ENCODE measurements at regions not wholly inside any gene's neighbourhood (a gene's known extent, or its start where the extent isn't known, plus 50 kb on each side); places are given as distances from the start of the nearest gene placed in this dataset.

DNA sequence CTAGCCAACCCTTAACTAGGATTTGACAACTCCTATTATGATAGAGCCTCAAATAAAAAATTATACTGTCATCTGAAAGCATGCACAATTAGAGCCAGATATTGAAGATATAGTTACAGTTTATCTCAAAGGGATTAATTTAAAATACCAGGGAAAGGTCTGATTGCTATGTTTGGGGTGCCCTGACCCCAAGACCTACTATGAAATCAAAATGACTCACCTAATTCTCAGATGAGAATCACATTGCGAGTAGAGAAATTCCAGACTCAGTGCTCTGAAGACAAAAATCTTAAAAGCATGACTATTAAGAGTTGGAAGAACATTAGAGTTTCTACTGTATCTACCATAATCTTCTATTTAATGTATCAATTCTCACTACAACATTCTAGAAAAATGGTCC lies 297.1 kb downstream of the AHR start:
- TF ChIP-seq, protein P1, sequence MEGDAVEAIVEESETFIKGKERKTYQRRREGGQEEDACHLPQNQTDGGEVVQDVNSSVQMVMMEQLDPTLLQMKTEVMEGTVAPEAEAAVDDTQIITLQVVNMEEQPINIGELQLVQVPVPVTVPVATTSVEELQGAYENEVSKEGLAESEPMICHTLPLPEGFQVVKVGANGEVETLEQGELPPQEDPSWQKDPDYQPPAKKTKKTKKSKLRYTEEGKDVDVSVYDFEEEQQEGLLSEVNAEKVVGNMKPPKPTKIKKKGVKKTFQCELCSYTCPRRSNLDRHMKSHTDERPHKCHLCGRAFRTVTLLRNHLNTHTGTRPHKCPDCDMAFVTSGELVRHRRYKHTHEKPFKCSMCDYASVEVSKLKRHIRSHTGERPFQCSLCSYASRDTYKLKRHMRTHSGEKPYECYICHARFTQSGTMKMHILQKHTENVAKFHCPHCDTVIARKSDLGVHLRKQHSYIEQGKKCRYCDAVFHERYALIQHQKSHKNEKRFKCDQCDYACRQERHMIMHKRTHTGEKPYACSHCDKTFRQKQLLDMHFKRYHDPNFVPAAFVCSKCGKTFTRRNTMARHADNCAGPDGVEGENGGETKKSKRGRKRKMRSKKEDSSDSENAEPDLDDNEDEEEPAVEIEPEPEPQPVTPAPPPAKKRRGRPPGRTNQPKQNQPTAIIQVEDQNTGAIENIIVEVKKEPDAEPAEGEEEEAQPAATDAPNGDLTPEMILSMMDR (IDR thresholded peaks at IDR 0.05): no peak
- TF ChIP-seq SIN3A (IDR thresholded peaks at IDR 0.05; ENCODE audit: borderline replicate concordance, insufficient read depth, low read depth, low read length) (no peak), POLR2AphosphoS5 (IDR thresholded peaks at IDR 0.05; ENCODE audit: low read depth, low read length) (no peak)
- TF ChIP-seq, protein P2, sequence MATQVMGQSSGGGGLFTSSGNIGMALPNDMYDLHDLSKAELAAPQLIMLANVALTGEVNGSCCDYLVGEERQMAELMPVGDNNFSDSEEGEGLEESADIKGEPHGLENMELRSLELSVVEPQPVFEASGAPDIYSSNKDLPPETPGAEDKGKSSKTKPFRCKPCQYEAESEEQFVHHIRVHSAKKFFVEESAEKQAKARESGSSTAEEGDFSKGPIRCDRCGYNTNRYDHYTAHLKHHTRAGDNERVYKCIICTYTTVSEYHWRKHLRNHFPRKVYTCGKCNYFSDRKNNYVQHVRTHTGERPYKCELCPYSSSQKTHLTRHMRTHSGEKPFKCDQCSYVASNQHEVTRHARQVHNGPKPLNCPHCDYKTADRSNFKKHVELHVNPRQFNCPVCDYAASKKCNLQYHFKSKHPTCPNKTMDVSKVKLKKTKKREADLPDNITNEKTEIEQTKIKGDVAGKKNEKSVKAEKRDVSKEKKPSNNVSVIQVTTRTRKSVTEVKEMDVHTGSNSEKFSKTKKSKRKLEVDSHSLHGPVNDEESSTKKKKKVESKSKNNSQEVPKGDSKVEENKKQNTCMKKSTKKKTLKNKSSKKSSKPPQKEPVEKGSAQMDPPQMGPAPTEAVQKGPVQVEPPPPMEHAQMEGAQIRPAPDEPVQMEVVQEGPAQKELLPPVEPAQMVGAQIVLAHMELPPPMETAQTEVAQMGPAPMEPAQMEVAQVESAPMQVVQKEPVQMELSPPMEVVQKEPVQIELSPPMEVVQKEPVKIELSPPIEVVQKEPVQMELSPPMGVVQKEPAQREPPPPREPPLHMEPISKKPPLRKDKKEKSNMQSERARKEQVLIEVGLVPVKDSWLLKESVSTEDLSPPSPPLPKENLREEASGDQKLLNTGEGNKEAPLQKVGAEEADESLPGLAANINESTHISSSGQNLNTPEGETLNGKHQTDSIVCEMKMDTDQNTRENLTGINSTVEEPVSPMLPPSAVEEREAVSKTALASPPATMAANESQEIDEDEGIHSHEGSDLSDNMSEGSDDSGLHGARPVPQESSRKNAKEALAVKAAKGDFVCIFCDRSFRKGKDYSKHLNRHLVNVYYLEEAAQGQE (IDR thresholded peaks at IDR 0.05; ENCODE audit: insufficient read depth in 1 of 2, low read depth in 2 of 2, low read length in 1 of 2): no peak
